ENCODE measurements at regions not wholly inside any gene's neighbourhood (a gene's known extent, or its start where the extent isn't known, plus 50 kb on each side); places are given as distances from the start of the nearest gene placed in this dataset.
"Not testable (repeated sequence)": the region's sequence is repeated elsewhere in the genome, so short reads cannot be mapped to it uniquely, and the experiment has no call there.

GRCh38 chr6:147961481-147962141 is 381.0 kb upstream of the SASH1 start:
- no TSS peak for BruUV-seq (replicated peaks)
- ChIA-PET POLR2A (no interaction called here), CTCF (no interaction called here), RAD21 (ENCODE audit: low non-redundant PET in 1 of 2, low total read pairs in 2 of 2, uncharacterized antibody in 2 of 2, unreplicated experiment in 2 of 2) (no interaction called here)
- H3K27ac ChIP-seq (ENCODE audit: low read depth, low read length), result no peak overlapping the region
- no peak overlapping the region for H3K4me2 ChIP-seq (ENCODE audit: low read length)
- no peak for DNase-seq (ENCODE audit: low read depth, low spot score)
- H3K79me2 ChIP-seq (ENCODE audit: insufficient read depth, low read length), result no peaks in the 10 kb centered on the region
- no peak overlapping the region for H3K4me3 ChIP-seq (replicated peaks in 1 of 2; ENCODE audit: low read depth in 1 of 2, low read length in 2 of 2)
- no peak for ATAC-seq
- intact Hi-C loops (cut with micrococcal nuclease), result no loop called here
- H3K9ac ChIP-seq (ENCODE audit: low read length), result no peak overlapping the region
- no peaks in the 10 kb centered on the region for H3K27me3 ChIP-seq (ENCODE audit: insufficient read depth, low read length)
- H3K36me3 ChIP-seq (ENCODE audit: control insufficient read depth in 1 of 2, insufficient read depth in 2 of 2, low read length in 2 of 2), result no peaks in the 10 kb centered on the region
- H3K4me1 ChIP-seq (ENCODE audit: control insufficient read depth in 1 of 2, insufficient read depth in 2 of 2, low read length in 2 of 2), result peaks cover 4% of the 10 kb centered on the region in 2 experiments; a peak in 2 of 4 replicates
- H2AFZ ChIP-seq (ENCODE audit: low read depth, low read length, poor library complexity, severe bottlenecking), result no peak overlapping the region
- no peaks in the 10 kb centered on the region for H3K9me3 ChIP-seq (ENCODE audit: control insufficient read depth in 1 of 2, insufficient read depth in 1 of 2, low read depth in 1 of 2, low read length in 2 of 2)
- H4K20me1 ChIP-seq (ENCODE audit: insufficient read depth), result no peaks in the 10 kb centered on the region
- no peaks in the 10 kb centered on the region for H3K9me2 ChIP-seq (ENCODE audit: insufficient read depth)
- no peak for TF ChIP-seq ATF3 (IDR thresholded peaks at IDR 0.05)
- TF ChIP-seq REST (IDR thresholded peaks at IDR 0.05; ENCODE audit: low read depth), result no peak

- POLR2A ChIA-PET, result not testable (repeated sequence)
These were observed 377.2 kb upstream of the SASH1 start for GRCh38 chr6:147965448-147965847.

More at GRCh38 chr6:147965448-147965847, 377.2 kb upstream of the SASH1 start:
- intact Hi-C loops (cut with micrococcal nuclease); H3K27me3 ChIP-seq (ENCODE audit: insufficient read depth, low read length); H3K9me2 ChIP-seq (ENCODE audit: insufficient read depth); H3K4me1 ChIP-seq (ENCODE audit: control insufficient read depth in 1 of 2, insufficient read depth in 2 of 2, low read length in 2 of 2); H4K20me1 ChIP-seq (ENCODE audit: insufficient read depth); H3K27ac ChIP-seq (ENCODE audit: low read depth, low read length); H3K36me3 ChIP-seq (ENCODE audit: control insufficient read depth in 1 of 2, insufficient read depth in 2 of 2, low read length in 2 of 2); ATAC-seq; CTCF ChIA-PET; H3K9me3 ChIP-seq (ENCODE audit: control insufficient read depth in 1 of 2, insufficient read depth in 1 of 2, low read depth in 1 of 2, low read length in 2 of 2); H3K9ac ChIP-seq (ENCODE audit: low read length); H3K4me2 ChIP-seq (ENCODE audit: low read length); H3K4me3 ChIP-seq (replicated peaks in 1 of 2; ENCODE audit: low read depth in 1 of 2, low read length in 2 of 2); H2AFZ ChIP-seq (ENCODE audit: low read depth, low read length, poor library complexity, severe bottlenecking); RAD21 ChIA-PET (ENCODE audit: low non-redundant PET in 1 of 2, low total read pairs in 2 of 2, uncharacterized antibody in 2 of 2, unreplicated experiment in 2 of 2); DNase-seq (ENCODE audit: low read depth, low spot score); H3K79me2 ChIP-seq (ENCODE audit: insufficient read depth, low read length); BruUV-seq (replicated peaks): not testable (repeated sequence)
